GM20000 (cell line): ENCODE measurements at regions not wholly inside any gene's neighbourhood (a gene's known extent, or its start where the extent isn't known, plus 50 kb on each side); places are given as distances from the start of the nearest gene placed in this dataset.

Experiments
- DNase-seq: peaks from one replicate; pipeline ENCODE4 v3.0.0; 2012; ENCODE audit warnings: low spot score
- CTCF ChIP-seq: IDR thresholded peaks from 2 replicates; pipeline ENCODE4 v1.5.1; 2012; ENCODE audit warnings: mild to moderate bottlenecking, control low read depth; ENCODE audit errors: extremely low read depth, missing control alignments

- no peak for TF ChIP-seq CTCF
- no peak for DNase-seq
These were observed 61.8 kb upstream of the USP47 start for GRCh38 chr11:11779975-11780374.

GRCh38 chr11:11777897-11778296 lies 63.9 kb upstream of the USP47 start:
- no peak for TF ChIP-seq CTCF
- no peak for DNase-seq

- DNase-seq = no peak
- TF ChIP-seq CTCF = no peak
These were observed 65.1 kb upstream of the USP47 start for GRCh38 chr11:11776714-11777113.

- no peak for DNase-seq
- TF ChIP-seq CTCF = no peak
These were observed 66.8 kb upstream of the USP47 start for GRCh38 chr11:11774928-11775327.

- no peak for DNase-seq
- TF ChIP-seq CTCF = no peak
These were observed 68.8 kb upstream of the USP47 start for GRCh38 chr11:11772865-11773515.

GRCh38 chr11:11770921-11771486 lies 70.8 kb upstream of the USP47 start:
- no peak for DNase-seq
- TF ChIP-seq CTCF = no peak

GRCh38 chr11:11770296-11770695 lies 71.5 kb upstream of the USP47 start:
- TF ChIP-seq CTCF = no peak
- no peak for DNase-seq
